Endodermal cell (in vitro differentiated cells): ENCODE measurements at regions not wholly inside any gene's neighbourhood (a gene's known extent, or its start where the extent isn't known, plus 50 kb on each side); places are given as distances from the start of the nearest gene placed in this dataset.
A peak's percentile ranks its signal among the peaks of the same experiment; 100 is the strongest.

Source experiments
- DNase-seq: peaks from one replicate; pipeline ENCODE4 v3.0.0-alpha.2; 2017
- H3K27ac ChIP-seq: 2 replicates; pipeline ENCODE4 v1.5.1; 2013; ENCODE audit warnings: mild to moderate bottlenecking, low read depth, low read length, moderate library complexity
- H3K27me3 ChIP-seq: 2 replicates; pipeline ENCODE4 v1.6.1; 2013; ENCODE audit warnings: mild to moderate bottlenecking, low read length, moderate library complexity; ENCODE audit not compliant: insufficient read depth, control insufficient read depth, poor library complexity, severe bottlenecking
- H3K36me3 ChIP-seq: 2 replicates; pipeline ENCODE4 v1.7.0; 2013; ENCODE audit warnings: mild to moderate bottlenecking, low read length, moderate library complexity; ENCODE audit not compliant: control insufficient read depth, insufficient read depth
- H3K4me1 ChIP-seq: one replicate; pipeline ENCODE4 v1.7.0; 2013; ENCODE audit warnings: low read length; ENCODE audit not compliant: control insufficient read depth, insufficient read depth
- H3K4me3 ChIP-seq: 2 replicates; pipeline ENCODE4 v1.5.1; 2013; ENCODE audit warnings: mild to moderate bottlenecking, low read length, moderate library complexity
- H3K9ac ChIP-seq: 2 replicates; pipeline ENCODE4 v1.6.1; 2013; ENCODE audit warnings: mild to moderate bottlenecking, low read length, moderate library complexity; ENCODE audit not compliant: poor library complexity, severe bottlenecking; ENCODE audit errors: extremely low read depth
- H3K9me3 ChIP-seq: 2 replicates; pipeline ENCODE4 v1.6.1; 2013; ENCODE audit warnings: mild to moderate bottlenecking, low read length, moderate library complexity; ENCODE audit not compliant: control insufficient read depth
- H3K27ac Mint-ChIP-seq: 2 replicates; pipeline ENCODE4 v1.8.0; 2020; ENCODE audit warnings: mixed read lengths
- H3K27me3 Mint-ChIP-seq: 2 replicates; pipeline ENCODE4 v1.8.0; 2021; ENCODE audit warnings: mild to moderate bottlenecking, mixed read lengths; ENCODE audit not compliant: insufficient read depth
- H3K36me3 Mint-ChIP-seq: 2 replicates; pipeline ENCODE4 v1.8.0; 2020; ENCODE audit warnings: low read depth, mixed read lengths
- H3K4me1 Mint-ChIP-seq: 2 replicates; pipeline ENCODE4 v1.8.0; 2020; ENCODE audit warnings: mixed read lengths
- H3K4me3 Mint-ChIP-seq: 2 replicates; pipeline ENCODE4 v1.8.0; 2020; ENCODE audit warnings: mild to moderate bottlenecking, moderate library complexity, mixed read lengths
- H3K9me3 Mint-ChIP-seq: 2 replicates; pipeline ENCODE4 v1.8.0; 2020; ENCODE audit warnings: mild to moderate bottlenecking, mixed read lengths
- CTCF ChIP-seq: fragments of 200-600 bp; sonication (generic); conservative IDR thresholded peaks from 2 replicates; pipeline ENCODE4 v1.5.0; 2021; ENCODE audit warnings: antibody characterized with exemption, mild to moderate bottlenecking
- WGBS, 2 experiments: methylation state at CpG; one replicate each; pipeline versions ENCODE4 v1.1.5 to v1.1.7; 2013; ENCODE audit warnings: missing lambda C conversion rate in 2 of 2, mixed read lengths in 1 of 2; ENCODE audit not compliant: insufficient coverage in 1 of 2, insufficient read length in 1 of 2; 5-methylcytosine and 5-hydroxymethylcytosine counted together

- peak; percentile 54 for DNase-seq
- Mint-ChIP-seq H3K9me3 (no peaks in the 10 kb centered on the region), H3K27me3 (peaks cover 82% of the 10 kb centered on the region), H3K27ac (no peak overlapping the region), H3K4me1 (peaks cover 25% of the 10 kb centered on the region), H3K36me3 (no peaks in the 10 kb centered on the region), H3K4me3 (no peak overlapping the region)
- Histone ChIP-seq H3K27ac (no peak overlapping the region), H3K4me3 (no peak overlapping the region), H3K9ac (no peak overlapping the region), H3K9me3 (no peaks in the 10 kb centered on the region), H3K27me3 (peaks cover 40% of the 10 kb centered on the region), H3K36me3 (no peaks in the 10 kb centered on the region), H3K4me1 (peaks cover 17% of the 10 kb centered on the region)
- no peak for TF ChIP-seq CTCF
- 88 to 90% methylated on average over 5 to 11 of the region's 11 CpGs for WGBS, 2 experiments
These were observed 55.5 kb upstream of the DLX4 start for GRCh38 chr17:49913226-49914095.

- Mint-ChIP-seq H3K4me1 (peaks cover 25% of the 10 kb centered on the region), H3K27ac (no peak overlapping the region), H3K4me3 (no peak overlapping the region), H3K36me3 (no peaks in the 10 kb centered on the region), H3K9me3 (no peaks in the 10 kb centered on the region), H3K27me3 (peaks cover 76% of the 10 kb centered on the region)
- H3K4me3 ChIP-seq, result no peak overlapping the region
- H3K9ac ChIP-seq, result no peak overlapping the region
- no peaks in the 10 kb centered on the region for H3K36me3 ChIP-seq
- H3K9me3 ChIP-seq, result no peaks in the 10 kb centered on the region
- H3K27me3 ChIP-seq, result peaks cover 34% of the 10 kb centered on the region
- DNase-seq, result peak; percentile 65
- H3K4me1 ChIP-seq, result peaks cover 17% of the 10 kb centered on the region
- 66 to 88% methylated on average over 2 to 4 of the region's 4 CpGs for WGBS, 2 experiments
- no peak for TF ChIP-seq CTCF
- H3K27ac ChIP-seq, result no peak overlapping the region
These were observed 54.9 kb upstream of the DLX4 start for GRCh38 chr17:49914096-49914490.

- WGBS, 2 experiments, result 91 to 92% methylated on average over 2 to 4 of the region's 4 CpGs
- TF ChIP-seq CTCF, result no peak
- H3K27me3 ChIP-seq, result peaks cover 28% of the 10 kb centered on the region
These were observed 54.3 kb upstream of the DLX4 start for GRCh38 chr17:49914664-49915063.

More at GRCh38 chr17:49914664-49915063, 54.3 kb upstream of the DLX4 start:
- H3K36me3 Mint-ChIP-seq, result no peaks in the 10 kb centered on the region
- no peak overlapping the region for H3K4me3 ChIP-seq
- no peaks in the 10 kb centered on the region for H3K36me3 ChIP-seq
- H3K27ac ChIP-seq, result no peak overlapping the region
- no peaks in the 10 kb centered on the region for H3K9me3 ChIP-seq
- peaks cover 70% of the 10 kb centered on the region for H3K27me3 Mint-ChIP-seq
- H3K27ac Mint-ChIP-seq, result no peak overlapping the region
- no peaks in the 10 kb centered on the region for H3K9me3 Mint-ChIP-seq
- no peak overlapping the region for H3K9ac ChIP-seq
- no peak for DNase-seq
- H3K4me1 ChIP-seq, result peaks cover 17% of the 10 kb centered on the region
- H3K4me3 Mint-ChIP-seq, result no peak overlapping the region
- peaks cover 25% of the 10 kb centered on the region for H3K4me1 Mint-ChIP-seq
